Trophoblast cell (in vitro differentiated cells and primary cell): ENCODE measurements at regions not wholly inside any gene's neighbourhood (a gene's known extent, or its start where the extent isn't known, plus 50 kb on each side); places are given as distances from the start of the nearest gene placed in this dataset.

ENCODE experiments used
- DNase-seq, 2 donors: peaks; one replicate each; pipeline ENCODE4 v3.0.0-alpha.2; 2016
- H2AFZ ChIP-seq: 2 replicates; pipeline ENCODE4 v1.6.1; 2013; ENCODE audit warnings: low read length, moderate library complexity, mild to moderate bottlenecking; ENCODE audit not compliant: insufficient read depth, poor library complexity
- H2AK5ac ChIP-seq: 2 replicates; pipeline ENCODE4 v1.6.1; 2013; ENCODE audit warnings: mild to moderate bottlenecking, low read length
- H2BK120ac ChIP-seq: 2 replicates; pipeline ENCODE4 v1.6.1; 2013; ENCODE audit warnings: low read length, mild to moderate bottlenecking, moderate library complexity; ENCODE audit not compliant: insufficient read depth, poor library complexity
- H2BK12ac ChIP-seq: 2 replicates; pipeline ENCODE4 v1.6.1; 2013; ENCODE audit warnings: mild to moderate bottlenecking, low read length, moderate library complexity
- H2BK5ac ChIP-seq: 2 replicates; pipeline ENCODE4 v1.6.1; 2013; ENCODE audit warnings: low read length, low read depth, moderate library complexity, mild to moderate bottlenecking; ENCODE audit not compliant: poor library complexity
- H3K14ac ChIP-seq: 2 replicates; pipeline ENCODE4 v1.6.1; 2013; ENCODE audit warnings: mild to moderate bottlenecking, low read length
- H3K18ac ChIP-seq: 2 replicates; pipeline ENCODE4 v1.6.1; 2013; ENCODE audit warnings: mild to moderate bottlenecking, low read length
- H3K23ac ChIP-seq: 2 replicates; pipeline ENCODE4 v1.6.1; 2013; ENCODE audit warnings: low read length
- H3K27ac ChIP-seq: 2 replicates; pipeline ENCODE4 v1.5.1; 2013; ENCODE audit warnings: low read depth, mild to moderate bottlenecking, inconsistent platforms, low read length, moderate library complexity
- H3K27me3 ChIP-seq: 2 replicates; pipeline ENCODE4 v1.6.1; 2013; ENCODE audit warnings: inconsistent platforms, mild to moderate bottlenecking, low read length, moderate library complexity; ENCODE audit not compliant: insufficient read depth
- H3K36me3 ChIP-seq, 2 experiments: 1 replicate in 1 of 2; 2 replicates in 1 of 2; pipeline ENCODE4 v1.6.1; 2013; ENCODE audit warnings: low read length in 2 of 2, mild to moderate bottlenecking in 2 of 2, moderate library complexity in 1 of 2; ENCODE audit not compliant: insufficient read depth in 2 of 2, control insufficient read depth in 1 of 2
- H3K4ac ChIP-seq: 2 replicates; pipeline ENCODE4 v1.6.1; 2013; ENCODE audit warnings: low read depth, mild to moderate bottlenecking, low read length, moderate library complexity
- H3K4me1 ChIP-seq, 2 experiments: 1 replicate in 1 of 2; 2 replicates in 1 of 2; pipeline ENCODE4 v1.6.1; 2013; ENCODE audit warnings: low read length in 2 of 2, mild to moderate bottlenecking in 2 of 2, moderate library complexity in 1 of 2; ENCODE audit not compliant: insufficient read depth in 2 of 2, control insufficient read depth in 1 of 2
- H3K4me2 ChIP-seq: 2 replicates; pipeline ENCODE4 v1.6.1; 2013; ENCODE audit warnings: inconsistent platforms, mild to moderate bottlenecking, low read length, moderate library complexity
- H3K4me3 ChIP-seq: 2 replicates; pipeline ENCODE4 v1.5.1; 2013; ENCODE audit warnings: mild to moderate bottlenecking, low read depth, low read length, inconsistent platforms
- H3K79me1 ChIP-seq: one replicate; pipeline ENCODE4 v1.6.1; 2013; ENCODE audit warnings: low read length
- H3K79me2 ChIP-seq: 2 replicates; pipeline ENCODE4 v1.6.1; 2013; ENCODE audit warnings: low read length, mild to moderate bottlenecking; ENCODE audit not compliant: control insufficient read depth, insufficient read depth, poor library complexity
- H3K9ac ChIP-seq: 2 replicates; pipeline ENCODE4 v1.6.1; 2013; ENCODE audit warnings: mild to moderate bottlenecking, low read length
- H3K9me3 ChIP-seq: 2 replicates; pipeline ENCODE4 v1.6.1; 2013; ENCODE audit warnings: low read depth, mild to moderate bottlenecking, control low read depth, inconsistent platforms, low read length; ENCODE audit not compliant: insufficient read depth
- H4K12ac ChIP-seq: 2 replicates; pipeline ENCODE4 v1.6.1; 2013; ENCODE audit warnings: low read depth, mild to moderate bottlenecking, low read length, moderate library complexity
- H4K8ac ChIP-seq: 2 replicates; pipeline ENCODE4 v1.6.1; 2013; ENCODE audit warnings: low read depth, mild to moderate bottlenecking, low read length, moderate library complexity
- H4K91ac ChIP-seq: one replicate; pipeline ENCODE4 v1.6.1; 2013; ENCODE audit warnings: low read depth, mild to moderate bottlenecking, low read length, moderate library complexity
- WGBS: extraction: QIAGEN DNeasy Blood & Tissue Kit; methylation state at CpG from one replicate; pipeline ENCODE4 v1.1.7; 2013; ENCODE audit warnings: missing lambda C conversion rate; ENCODE audit not compliant: insufficient read length, insufficient coverage; ENCODE audit errors: extremely low coverage; 5-methylcytosine and 5-hydroxymethylcytosine counted together

DNA sequence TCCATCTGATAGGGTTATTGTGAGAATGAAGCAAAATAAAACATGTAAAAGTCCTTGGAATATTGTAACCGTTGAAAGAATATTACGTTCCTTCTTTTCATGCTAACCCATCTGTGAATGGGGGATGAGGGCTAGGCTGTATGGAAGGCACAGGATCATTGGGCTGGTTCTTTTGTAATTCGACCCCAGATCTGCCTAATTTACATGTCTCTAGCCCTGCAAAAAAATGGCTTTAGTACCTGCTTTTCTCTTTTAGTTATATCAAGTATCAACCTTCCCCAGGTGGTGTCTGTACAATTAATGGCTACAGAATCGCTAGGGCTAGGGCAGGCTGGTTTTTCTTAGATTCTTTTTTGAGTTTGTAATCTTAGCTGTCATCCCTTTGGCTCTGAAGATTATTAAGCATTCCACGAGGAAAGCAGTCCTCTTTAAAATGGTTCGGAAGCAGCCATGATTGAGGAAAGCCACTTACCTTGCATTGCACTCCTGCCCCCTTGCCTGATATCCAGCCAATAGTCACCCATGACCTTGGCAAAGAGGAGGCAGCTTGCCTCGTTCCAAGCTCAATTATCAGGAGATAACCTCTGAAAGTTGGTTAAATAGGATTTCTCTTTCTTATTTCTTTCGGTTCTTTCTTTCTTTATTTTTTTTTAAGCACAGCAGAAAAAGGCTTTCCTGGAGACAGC is 153.9 kb upstream of the ZKSCAN2 start:
- H4K12ac ChIP-seq, result no peak overlapping the region
- no peak overlapping the region for H4K91ac ChIP-seq
- H3K4me3 ChIP-seq, result no peak overlapping the region
- no peaks in the 10 kb centered on the region for H3K79me2 ChIP-seq
- H3K27me3 ChIP-seq, result no peaks in the 10 kb centered on the region
- WGBS, result no CpG with 5 or more reads among the region's 8 CpGs
- no peak overlapping the region for H3K18ac ChIP-seq
- H2BK120ac ChIP-seq, result no peak overlapping the region
- no peak overlapping the region for H2BK5ac ChIP-seq
- no peaks in the 10 kb centered on the region for H3K4me1 ChIP-seq
- no peak overlapping the region for H4K8ac ChIP-seq
- H3K14ac ChIP-seq, result no peak overlapping the region
- no peak overlapping the region for H3K4me2 ChIP-seq
- no peak for DNase-seq
- H3K23ac ChIP-seq, result no peak overlapping the region
- H3K27ac ChIP-seq, result no peak overlapping the region
- no peaks in the 10 kb centered on the region for H3K9me3 ChIP-seq
- H2BK12ac ChIP-seq, result no peak overlapping the region
- H3K79me1 ChIP-seq, result no peaks in the 10 kb centered on the region
- H2AFZ ChIP-seq, result no peak overlapping the region
- no peak overlapping the region for H3K4ac ChIP-seq
- H3K9ac ChIP-seq, result no peak overlapping the region
- H2AK5ac ChIP-seq, result no peak overlapping the region
- H3K36me3 ChIP-seq, result no peaks in the 10 kb centered on the region

DNA sequence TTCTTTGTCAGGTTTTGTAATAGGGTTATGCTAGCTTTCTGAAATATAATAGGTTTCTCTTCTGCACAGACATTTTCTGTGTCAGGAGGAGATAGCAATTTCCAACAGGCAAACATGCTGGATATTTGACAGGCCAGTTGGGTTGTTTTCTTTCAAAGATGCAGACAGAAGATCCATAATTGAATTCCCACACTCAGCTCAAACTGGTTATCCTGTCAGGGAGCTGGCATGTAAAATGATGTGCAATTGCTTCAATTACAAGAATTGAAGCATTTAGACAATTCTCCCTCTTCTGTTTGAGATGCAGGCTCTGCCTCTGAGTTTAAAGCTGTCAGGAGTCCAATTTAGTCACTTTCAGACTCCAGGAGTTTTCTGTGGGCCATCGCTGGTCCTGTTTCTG is 146.2 kb upstream of the ZKSCAN2 start:
- Histone ChIP-seq H2AK5ac (no peak overlapping the region), H3K4me2 (no peak overlapping the region), H3K27me3 (no peaks in the 10 kb centered on the region), H2AFZ (no peak overlapping the region), H3K4me3 (no peak overlapping the region), H4K12ac (no peak overlapping the region), H4K8ac (no peak overlapping the region), H3K4ac (no peak overlapping the region), H2BK120ac (no peak overlapping the region), H2BK12ac (no peak overlapping the region), H3K9me3 (no peaks in the 10 kb centered on the region), H4K91ac (no peak overlapping the region), H3K36me3 (no peaks in the 10 kb centered on the region), H3K79me2 (no peaks in the 10 kb centered on the region), H3K27ac (no peak overlapping the region), H3K79me1 (no peaks in the 10 kb centered on the region), H2BK5ac (no peak overlapping the region), H3K9ac (no peak overlapping the region), H3K4me1 (no peaks in the 10 kb centered on the region), H3K14ac (no peak overlapping the region), H3K18ac (no peak overlapping the region), H3K23ac (no peak overlapping the region)
- DNase-seq, result no peak
- no CpG with 5 or more reads among the region's 1 CpG for WGBS

DNA sequence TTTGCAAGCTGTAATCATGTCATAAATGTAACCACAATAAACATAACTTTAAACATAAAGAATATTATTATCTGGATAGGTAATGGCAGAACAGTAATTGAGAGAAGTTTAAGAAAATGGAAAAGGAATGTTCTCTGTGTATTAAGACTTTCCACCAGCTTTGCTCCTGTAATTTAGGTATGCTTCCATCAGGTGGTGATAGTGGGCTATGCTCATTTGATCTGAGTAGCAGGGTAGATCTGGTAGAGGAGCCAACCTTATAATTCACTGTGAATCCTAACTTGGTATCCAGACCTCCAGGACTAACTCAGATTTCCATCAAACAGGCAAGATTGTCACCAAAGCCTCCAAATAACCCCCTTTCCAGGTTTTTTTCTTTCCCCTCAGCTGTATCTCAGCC is 137.9 kb upstream of the ZKSCAN2 start:
- no peak overlapping the region for H2BK5ac ChIP-seq

DNA sequence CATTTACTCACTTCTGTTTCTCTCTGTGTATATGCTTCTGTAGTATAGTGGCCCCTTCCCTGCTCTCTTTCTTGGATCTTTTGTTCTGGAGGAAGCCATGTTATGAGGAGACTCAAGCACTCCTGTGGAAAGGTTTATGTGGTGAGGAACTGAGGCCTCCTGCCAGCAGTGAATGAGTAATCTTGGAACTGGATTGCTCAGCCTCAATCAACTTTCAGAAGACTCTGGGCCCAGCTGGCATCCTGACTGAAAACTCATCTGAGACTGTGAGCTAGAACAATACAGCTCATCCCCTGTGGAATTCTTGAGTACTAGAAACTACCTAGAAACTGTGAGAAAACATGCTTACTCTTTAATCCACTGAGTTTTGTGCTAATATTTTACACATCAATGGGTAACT is 133.1 kb upstream of the ZKSCAN2 start:
- H3K27ac ChIP-seq, result no peak overlapping the region
- no peaks in the 10 kb centered on the region for H3K79me1 ChIP-seq
- H3K14ac ChIP-seq, result no peak overlapping the region
- H3K36me3 ChIP-seq, result no peaks in the 10 kb centered on the region
- H2AFZ ChIP-seq, result no peak overlapping the region
- no peak overlapping the region for H3K9ac ChIP-seq
- H3K18ac ChIP-seq, result no peak overlapping the region
- no peaks in the 10 kb centered on the region for H3K9me3 ChIP-seq
- H2AK5ac ChIP-seq, result no peak overlapping the region
- H2BK12ac ChIP-seq, result no peak overlapping the region
- H2BK120ac ChIP-seq, result no peak overlapping the region
- no peak for DNase-seq
- H3K4ac ChIP-seq, result no peak overlapping the region
- H3K23ac ChIP-seq, result no peak overlapping the region
- H3K4me1 ChIP-seq, result no peaks in the 10 kb centered on the region
- H4K12ac ChIP-seq, result no peak overlapping the region
- no peak overlapping the region for H4K8ac ChIP-seq
- H3K79me2 ChIP-seq, result no peaks in the 10 kb centered on the region
- no peak overlapping the region for H2BK5ac ChIP-seq
- no peak overlapping the region for H3K4me3 ChIP-seq
- no peaks in the 10 kb centered on the region for H3K27me3 ChIP-seq
- H3K4me2 ChIP-seq, result no peak overlapping the region
- no peak overlapping the region for H4K91ac ChIP-seq

More for the DNA sequence above, 137.9 kb upstream of the ZKSCAN2 start:
- H3K4me1 ChIP-seq, result no peaks in the 10 kb centered on the region
- H2BK120ac ChIP-seq, result no peak overlapping the region
- H3K27me3 ChIP-seq, result no peaks in the 10 kb centered on the region
- H3K18ac ChIP-seq, result no peak overlapping the region
- no peak overlapping the region for H3K9ac ChIP-seq
- no peaks in the 10 kb centered on the region for H3K36me3 ChIP-seq
- H4K91ac ChIP-seq, result no peak overlapping the region
- H2AK5ac ChIP-seq, result no peak overlapping the region
- H3K23ac ChIP-seq, result no peak overlapping the region
- no peak overlapping the region for H3K14ac ChIP-seq
- H3K4me2 ChIP-seq, result no peak overlapping the region
- H3K4me3 ChIP-seq, result no peak overlapping the region
- H2AFZ ChIP-seq, result no peak overlapping the region
- DNase-seq, result no peak
- H3K79me1 ChIP-seq, result no peaks in the 10 kb centered on the region
- H3K79me2 ChIP-seq, result no peaks in the 10 kb centered on the region
- H4K12ac ChIP-seq, result no peak overlapping the region
- H3K9me3 ChIP-seq, result no peaks in the 10 kb centered on the region
- H3K4ac ChIP-seq, result no peak overlapping the region
- H2BK12ac ChIP-seq, result no peak overlapping the region
- no peak overlapping the region for H3K27ac ChIP-seq
- no peak overlapping the region for H4K8ac ChIP-seq
